ENCODE measurements at regions not wholly inside any gene's neighbourhood (a gene's known extent, or its start where the extent isn't known, plus 50 kb on each side); places are given as distances from the start of the nearest gene placed in this dataset.

DNA sequence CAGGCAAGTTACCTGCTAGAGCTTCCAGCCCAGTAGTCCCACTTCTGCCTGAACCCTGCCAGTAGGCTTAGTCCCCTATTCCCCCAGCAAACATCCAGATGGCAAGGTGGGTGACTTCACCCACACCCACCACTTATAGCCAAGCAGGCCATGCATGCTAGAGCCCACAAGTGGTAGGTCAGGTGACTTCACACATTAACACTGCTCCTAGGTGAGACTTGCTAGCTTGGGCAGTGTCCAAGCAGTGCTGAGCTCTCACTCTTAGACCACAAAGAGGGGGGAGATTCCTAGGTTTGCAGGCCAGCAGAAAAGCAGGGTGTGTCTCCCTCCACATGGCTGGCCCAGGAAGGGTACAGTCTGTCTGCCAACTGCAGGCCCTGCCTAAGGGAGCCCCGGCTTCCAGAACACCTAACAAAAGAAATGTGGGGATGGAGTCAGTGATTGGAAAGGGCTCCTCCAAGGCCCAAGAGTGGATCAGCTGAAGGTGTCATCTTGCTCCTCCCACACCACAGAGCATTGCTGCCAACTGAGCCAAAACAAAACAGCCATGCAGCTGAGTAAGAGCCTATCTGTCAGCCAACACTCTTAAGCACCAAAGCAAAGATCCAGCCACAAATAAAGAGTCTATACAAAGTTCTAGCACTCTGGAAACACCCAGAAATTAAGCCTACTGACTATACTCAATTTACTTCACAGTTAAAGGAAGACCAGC is 158.1 kb upstream of the USP38 start:
- no peak overlapping the region for H3K27ac Mint-ChIP-seq (ENCODE audit: unreplicated experiment)
- no peak overlapping the region for H3K4me3 Mint-ChIP-seq (ENCODE audit: unreplicated experiment)
- no peak for DNase-seq (ENCODE audit: low spot score)
- no peaks in the 10 kb centered on the region for H3K4me1 Mint-ChIP-seq (ENCODE audit: low read depth)
- peaks cover 3% of the 10 kb centered on the region for H3K36me3 Mint-ChIP-seq (ENCODE audit: low read depth)
- TF ChIP-seq, protein P1, sequence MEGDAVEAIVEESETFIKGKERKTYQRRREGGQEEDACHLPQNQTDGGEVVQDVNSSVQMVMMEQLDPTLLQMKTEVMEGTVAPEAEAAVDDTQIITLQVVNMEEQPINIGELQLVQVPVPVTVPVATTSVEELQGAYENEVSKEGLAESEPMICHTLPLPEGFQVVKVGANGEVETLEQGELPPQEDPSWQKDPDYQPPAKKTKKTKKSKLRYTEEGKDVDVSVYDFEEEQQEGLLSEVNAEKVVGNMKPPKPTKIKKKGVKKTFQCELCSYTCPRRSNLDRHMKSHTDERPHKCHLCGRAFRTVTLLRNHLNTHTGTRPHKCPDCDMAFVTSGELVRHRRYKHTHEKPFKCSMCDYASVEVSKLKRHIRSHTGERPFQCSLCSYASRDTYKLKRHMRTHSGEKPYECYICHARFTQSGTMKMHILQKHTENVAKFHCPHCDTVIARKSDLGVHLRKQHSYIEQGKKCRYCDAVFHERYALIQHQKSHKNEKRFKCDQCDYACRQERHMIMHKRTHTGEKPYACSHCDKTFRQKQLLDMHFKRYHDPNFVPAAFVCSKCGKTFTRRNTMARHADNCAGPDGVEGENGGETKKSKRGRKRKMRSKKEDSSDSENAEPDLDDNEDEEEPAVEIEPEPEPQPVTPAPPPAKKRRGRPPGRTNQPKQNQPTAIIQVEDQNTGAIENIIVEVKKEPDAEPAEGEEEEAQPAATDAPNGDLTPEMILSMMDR (IDR thresholded peaks at IDR 0.05), result no peak
- peaks cover 25% of the 10 kb centered on the region for H3K9me3 Mint-ChIP-seq (ENCODE audit: low read depth)
- no peaks in the 10 kb centered on the region for H3K27me3 Mint-ChIP-seq (ENCODE audit: low read depth)

DNA sequence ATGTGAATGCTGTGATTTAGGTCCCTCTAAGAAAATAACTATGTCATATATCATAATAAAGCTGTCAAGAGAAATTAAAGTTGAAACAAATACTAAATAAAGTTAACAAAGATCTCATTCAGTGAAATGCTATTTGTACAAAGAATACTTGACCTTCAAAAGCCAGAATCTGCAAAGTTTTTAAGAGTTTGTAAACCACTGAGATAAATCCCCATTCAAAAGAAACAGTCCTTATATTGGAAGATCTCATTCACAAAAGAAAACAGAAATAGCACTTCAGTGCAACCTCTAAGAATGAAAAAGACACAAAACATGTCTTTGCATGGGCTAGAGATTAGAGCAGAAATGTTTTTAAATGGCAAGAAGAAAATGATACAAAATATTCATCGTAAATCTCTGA is 149.1 kb upstream of the USP38 start:
- Mint-ChIP-seq H3K4me1 (ENCODE audit: low read depth) (no peaks in the 10 kb centered on the region), H3K27ac (ENCODE audit: unreplicated experiment) (no peak overlapping the region), H3K4me3 (ENCODE audit: unreplicated experiment) (no peak overlapping the region), H3K9me3 (ENCODE audit: low read depth) (peaks cover 5% of the 10 kb centered on the region), H3K36me3 (ENCODE audit: low read depth) (no peaks in the 10 kb centered on the region), H3K27me3 (ENCODE audit: low read depth) (peaks cover 4% of the 10 kb centered on the region)
- no peak for DNase-seq (ENCODE audit: low spot score)
- TF ChIP-seq, protein P1 (IDR thresholded peaks at IDR 0.05), result no peak

GRCh38 chr4:143036443-143036842 is 148.3 kb upstream of the USP38 start:
- no peak overlapping the region for H3K4me3 Mint-ChIP-seq (ENCODE audit: unreplicated experiment)
- no peaks in the 10 kb centered on the region for H3K4me1 Mint-ChIP-seq (ENCODE audit: low read depth)
- TF ChIP-seq, protein P1 (IDR thresholded peaks at IDR 0.05), result no peak
- H3K9me3 Mint-ChIP-seq (ENCODE audit: low read depth), result peaks cover 5% of the 10 kb centered on the region
- peaks cover 4% of the 10 kb centered on the region for H3K27me3 Mint-ChIP-seq (ENCODE audit: low read depth)
- H3K27ac Mint-ChIP-seq (ENCODE audit: unreplicated experiment), result no peak overlapping the region
- H3K36me3 Mint-ChIP-seq (ENCODE audit: low read depth), result no peaks in the 10 kb centered on the region
- no peak for DNase-seq (ENCODE audit: low spot score)

GRCh38 chr4:143046454-143046853 is 138.3 kb upstream of the USP38 start:
- Mint-ChIP-seq H3K4me3 (ENCODE audit: unreplicated experiment) (no peak overlapping the region), H3K36me3 (ENCODE audit: low read depth) (no peaks in the 10 kb centered on the region), H3K27me3 (ENCODE audit: low read depth) (no peaks in the 10 kb centered on the region), H3K4me1 (ENCODE audit: low read depth) (no peaks in the 10 kb centered on the region), H3K9me3 (ENCODE audit: low read depth) (no peaks in the 10 kb centered on the region), H3K27ac (ENCODE audit: unreplicated experiment) (no peak overlapping the region)
- no peak for DNase-seq (ENCODE audit: low spot score)
- TF ChIP-seq, protein P1 (IDR thresholded peaks at IDR 0.05), result no peak

DNA sequence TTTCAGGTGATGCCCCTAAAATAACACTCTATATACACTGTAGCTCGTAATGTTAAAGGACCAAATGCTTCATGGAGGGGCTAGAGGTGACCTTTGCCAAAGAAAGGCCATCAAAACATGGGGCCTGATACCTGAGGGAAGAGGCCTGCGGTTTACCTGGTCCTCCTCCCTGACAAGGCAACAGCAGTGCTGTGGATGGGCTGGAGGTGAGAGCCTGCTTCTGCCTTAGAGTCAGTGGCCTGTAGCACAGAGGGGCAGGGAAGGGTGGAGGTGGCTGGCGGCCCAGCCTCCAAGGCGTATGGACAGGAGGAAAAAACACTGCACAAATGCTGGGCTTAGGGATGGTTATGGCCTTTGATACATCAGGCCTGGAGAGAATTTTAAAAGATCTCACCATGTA is 137.8 kb upstream of the USP38 start:
- Mint-ChIP-seq H3K36me3 (ENCODE audit: low read depth) (no peaks in the 10 kb centered on the region), H3K27me3 (ENCODE audit: low read depth) (no peaks in the 10 kb centered on the region), H3K4me1 (ENCODE audit: low read depth) (no peaks in the 10 kb centered on the region), H3K27ac (ENCODE audit: unreplicated experiment) (no peak overlapping the region), H3K4me3 (ENCODE audit: unreplicated experiment) (no peak overlapping the region), H3K9me3 (ENCODE audit: low read depth) (no peaks in the 10 kb centered on the region)
- DNase-seq (ENCODE audit: low spot score), result no peak
- TF ChIP-seq, protein P1 (IDR thresholded peaks at IDR 0.05), result no peak
